Adrenal gland (tissue), 9 donors: ENCODE measurements at regions not wholly inside any gene's neighbourhood (a gene's known extent, or its start where the extent isn't known, plus 50 kb on each side); places are given as distances from the start of the nearest gene placed in this dataset.

Source experiments
- DNase-seq, 7 donors: peaks; one replicate each; pipeline ENCODE4 v3.0.0-alpha.2; 2019 to 2020
- H3K27ac ChIP-seq, 5 donors: fragments of 200-600 bp; sonication (generic) in 4 of 5; 1 replicate in 3 of 5; 2 replicates in 2 of 5; pipeline versions ENCODE4 v1.5.1 to v1.8.0; 2016 to 2020; ENCODE audit warnings: mild to moderate bottlenecking in 1 of 5
- H3K27me3 ChIP-seq: fragments of 200-600 bp; 2 replicates; pipeline ENCODE4 v1.8.0; 2021
- H3K36me3 ChIP-seq, 2 donors: fragments of 200-600 bp; replicated peaks in 1 of 2; 1 replicate in 1 of 2; 2 replicates in 1 of 2; pipeline versions ENCODE4 v1.5.1 to v1.8.0; 2018 to 2022
- H3K4me1 ChIP-seq, 2 donors: fragments of 200-600 bp; replicated peaks in 1 of 2; 1 replicate in 1 of 2; 2 replicates in 1 of 2; pipeline versions ENCODE4 v1.5.1 to v1.8.0; 2018 to 2021
- H3K4me3 ChIP-seq, 4 donors: fragments of 200-600 bp; sonication (generic) in 3 of 4; one replicate each; pipeline ENCODE4 v1.5.1; 2016 to 2018
- H3K9me3 ChIP-seq, 3 donors: fragments of 200-600 bp; sonication (generic) in 1 of 3; replicated peaks in 1 of 3; 1 replicate in 2 of 3; 2 replicates in 1 of 3; pipeline versions ENCODE4 v1.5.1 to v1.8.0; 2016 to 2021
- CTCF ChIP-seq, 6 experiments: fragments of 450-650 bp in 4 of 6; fragments of 200-600 bp in 2 of 6; sonication (generic) in 1 of 6; IDR thresholded peaks; 1 replicate in 5 of 6; 2 replicates in 1 of 6; pipeline versions ENCODE4 v1.5.1 to v1.8.0; 2016 to 2021; ENCODE audit warnings: antibody characterized with exemption in 6 of 6, mild to moderate bottlenecking in 2 of 6, moderate library complexity in 1 of 6
- POLR2A ChIP-seq, 2 donors: fragments of 450-650 bp; IDR thresholded peaks; one replicate each; pipeline ENCODE4 v1.6.1; 2017; ENCODE audit warnings: antibody characterized with exemption in 2 of 2, mild to moderate bottlenecking in 2 of 2, moderate library complexity in 1 of 2
- WGBS, 4 donors: extraction: QIAGEN DNeasy Blood & Tissue Kit in 2 of 4; methylation state at CpG; one replicate each; pipeline versions ENCODE4 v1.1.5 to v1.1.7; 2013 to 2017; 5-methylcytosine and 5-hydroxymethylcytosine counted together
- intact Hi-C, 2 donors: fragments of 100-400 bp; cut with DNase I; formaldehyde crosslinking; loops; one replicate each; pipeline versions ENCODE4 v1.14.1 to v1.15.0; 2022 to 2023
- donor health status: healthy with polysubstance abuse.
- donor health status: Bipolar disorder and iron deficiency.
- donor health status: DM: yes; HTN: yes; CAD: no.
- donor health status: DM: no; HTN: no; CAD: no.
- donor health status: DM: no; HTN: no; CAD: no.

DNA sequence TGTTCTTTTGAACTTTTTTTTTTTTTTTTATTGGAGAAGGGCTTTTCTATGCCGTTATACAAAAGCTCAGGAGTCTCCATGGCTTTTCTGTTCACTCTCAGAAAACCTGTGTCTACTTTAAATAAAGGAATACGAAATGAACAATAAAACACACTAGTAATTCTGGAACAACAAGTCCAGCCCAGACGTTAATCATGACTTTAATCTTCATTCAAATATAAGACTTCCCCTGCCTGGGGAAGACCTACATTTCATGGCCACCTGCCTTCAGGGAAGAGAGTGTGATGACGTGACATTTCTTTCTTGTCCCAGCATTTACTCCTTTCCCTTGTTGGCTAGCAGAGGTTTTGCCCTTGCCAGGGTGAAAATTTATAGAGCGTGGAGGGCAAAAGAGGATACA, 564.5 kb downstream of the PDCD6IP start:
- Histone ChIP-seq H3K4me3 (no peak overlapping the region), H3K27me3 (no peaks in the 10 kb centered on the region), H3K9me3 (no peaks in the 10 kb centered on the region), H3K27ac (no peak overlapping the region), H3K4me1 (no peaks in the 10 kb centered on the region), H3K36me3 (no peaks in the 10 kb centered on the region)
- 62 to 70% (median 66%) methylated on average over 5 of the region's 5 CpGs for WGBS, 4 donors
- intact Hi-C loops: no loop called here
- TF ChIP-seq CTCF (IDR thresholded peaks at IDR 0.05): no peak
- TF ChIP-seq POLR2A (IDR thresholded peaks at IDR 0.05): no peak
- no peak for DNase-seq

DNA sequence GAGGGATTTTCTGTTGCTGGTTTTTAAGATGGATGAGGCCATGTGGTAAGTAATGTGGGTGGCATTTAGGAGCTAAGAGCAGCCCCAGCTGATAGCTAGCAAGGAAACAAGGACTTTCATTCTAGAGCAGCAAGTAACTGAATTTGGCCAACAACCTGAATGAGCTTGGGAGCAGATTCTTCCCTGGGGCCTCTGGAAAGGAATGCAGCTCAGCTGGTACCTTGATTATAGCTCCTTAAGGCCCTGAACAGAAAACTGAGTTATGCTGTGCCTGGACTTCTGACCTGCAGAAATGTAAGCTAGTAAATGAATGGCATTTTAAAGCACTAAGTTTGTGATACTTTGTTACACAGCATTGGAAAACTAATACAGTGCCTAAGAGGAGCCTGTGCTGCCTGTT, 565.5 kb downstream of the PDCD6IP start:
- Histone ChIP-seq H3K36me3 (no peaks in the 10 kb centered on the region), H3K9me3 (no peaks in the 10 kb centered on the region), H3K4me1 (no peaks in the 10 kb centered on the region), H3K4me3 (no peak overlapping the region), H3K27me3 (no peaks in the 10 kb centered on the region), H3K27ac (no peak overlapping the region)
- TF ChIP-seq CTCF (IDR thresholded peaks at IDR 0.05) (no peak), POLR2A (IDR thresholded peaks at IDR 0.05) (no peak)
- intact Hi-C loops: no loop called here
- DNase-seq: no peak

- H3K27me3 ChIP-seq: no peaks in the 10 kb centered on the region
- no peak overlapping the region for H3K4me3 ChIP-seq
- no peaks in the 10 kb centered on the region for H3K9me3 ChIP-seq
- H3K36me3 ChIP-seq: no peaks in the 10 kb centered on the region
- TF ChIP-seq CTCF (IDR thresholded peaks at IDR 0.05): no peak
- TF ChIP-seq POLR2A (IDR thresholded peaks at IDR 0.05): no peak
- intact Hi-C loops: no loop called here
- no peak overlapping the region for H3K27ac ChIP-seq
- no peak for DNase-seq
- WGBS, 4 donors: 37 to 55% (median 46%) methylated on average over 2 of the region's 2 CpGs
- no peaks in the 10 kb centered on the region for H3K4me1 ChIP-seq
Observed at GRCh38 chr3:34364335-34364734, 565.9 kb downstream of the PDCD6IP start.

DNA sequence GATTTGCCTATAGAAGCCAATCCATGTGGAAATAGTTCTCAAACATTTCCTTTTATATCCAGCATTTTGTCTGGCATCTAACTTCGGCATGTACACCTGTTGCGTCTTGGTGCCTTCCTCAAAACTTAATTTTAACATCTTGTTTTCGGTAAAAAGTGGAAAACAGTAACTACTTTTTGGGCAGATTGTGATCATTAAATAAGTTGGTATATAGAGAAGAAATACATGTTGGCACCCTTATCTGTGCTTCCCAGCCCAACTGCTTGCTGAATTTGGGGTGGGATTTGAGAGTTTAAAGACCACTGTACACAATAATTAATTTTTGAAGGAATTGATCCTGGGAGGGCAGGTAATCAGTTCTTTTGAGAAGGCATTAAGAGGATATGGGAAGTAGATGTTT, 566.8 kb downstream of the PDCD6IP start:
- H3K4me3 ChIP-seq: no peak overlapping the region

More for the DNA sequence above, 566.8 kb downstream of the PDCD6IP start:
- Histone ChIP-seq H3K36me3 (no peaks in the 10 kb centered on the region), H3K4me1 (no peaks in the 10 kb centered on the region), H3K9me3 (no peaks in the 10 kb centered on the region), H3K27me3 (no peaks in the 10 kb centered on the region), H3K27ac (no peak overlapping the region)
- WGBS, 4 donors: 86 to 93% (median 89%) methylated on average over 3 of the region's 3 CpGs
- intact Hi-C loops: no loop called here
- DNase-seq: no peak
- TF ChIP-seq CTCF (IDR thresholded peaks at IDR 0.05): no peak
- TF ChIP-seq POLR2A (IDR thresholded peaks at IDR 0.05): no peak
